Activated CD4-positive, alpha-beta T cell treated with anti-CD3 and anti-CD28 coated beads, Interleukin-2, amount 10 ng/mL, durations not matched to agents 7 days and 5 days (primary cell): ENCODE measurements at regions not wholly inside any gene's neighbourhood (a gene's known extent, or its start where the extent isn't known, plus 50 kb on each side); places are given as distances from the start of the nearest gene placed in this dataset.

Experiments used
- CTCF ChIA-PET: fragments of 350-600 bp; sonication (Branson Sonifier 250); formaldehyde crosslinking; loops from one replicate; lab custom pipeline; 2021; ENCODE audit warnings: antibody characterized with exemption; lab: Charles Lee
- POLR2A ChIA-PET: fragments of 350-600 bp; sonication (Branson Sonifier 250); formaldehyde crosslinking; loops from one replicate; lab custom pipeline; 2021; ENCODE audit warnings: antibody characterized with exemption; lab: Charles Lee
- DNase-seq: peaks from one replicate; pipeline ENCODE4 v3.0.0-alpha.2; 2020
- H3K27ac Mint-ChIP-seq: one replicate; pipeline ENCODE4 v1.8.0; 2021; ENCODE audit warnings: mild to moderate bottlenecking, moderate library complexity, mixed read lengths
- H3K27me3 Mint-ChIP-seq: one replicate; pipeline ENCODE4 v1.8.0; 2021; ENCODE audit warnings: mixed read lengths
- H3K36me3 Mint-ChIP-seq: one replicate; pipeline ENCODE4 v1.8.0; 2021; ENCODE audit warnings: low read depth, mixed read lengths
- H3K4me1 Mint-ChIP-seq: one replicate; pipeline ENCODE4 v1.8.0; 2021; ENCODE audit warnings: mixed read lengths
- H3K4me3 Mint-ChIP-seq: one replicate; pipeline ENCODE4 v1.8.0; 2021; ENCODE audit warnings: mild to moderate bottlenecking, moderate library complexity, mixed read lengths
- H3K9me3 Mint-ChIP-seq: one replicate; pipeline ENCODE4 v1.8.0; 2021; ENCODE audit warnings: mixed read lengths

DNA sequence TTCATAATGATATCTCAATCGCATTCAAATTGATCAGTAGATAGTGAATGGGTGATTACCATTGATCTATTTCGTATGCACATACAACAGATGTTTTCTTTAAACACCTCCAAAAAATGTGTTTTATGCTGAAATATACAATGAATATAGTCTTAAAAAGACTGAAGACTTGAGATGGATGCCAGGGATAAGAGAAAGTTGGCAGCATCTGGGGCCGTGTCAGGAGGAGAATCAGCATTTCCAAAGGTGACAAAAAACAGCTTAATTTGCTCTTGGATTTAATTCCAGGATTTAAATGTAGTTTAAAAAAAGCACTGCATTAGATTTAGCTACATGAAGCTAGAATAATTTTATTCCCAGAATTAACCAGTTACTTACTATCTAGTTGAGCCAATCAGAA, 199.7 kb upstream of the CNTN3 start:
- DNase-seq = no peak
- H3K27ac Mint-ChIP-seq = no peak overlapping the region
- H3K4me3 Mint-ChIP-seq = no peak overlapping the region
- no peaks in the 10 kb centered on the region for H3K4me1 Mint-ChIP-seq
- ChIA-PET POLR2A (no interaction called here), CTCF (no interaction called here)
- no peaks in the 10 kb centered on the region for H3K9me3 Mint-ChIP-seq
- H3K27me3 Mint-ChIP-seq = no peaks in the 10 kb centered on the region
- no peaks in the 10 kb centered on the region for H3K36me3 Mint-ChIP-seq

DNA sequence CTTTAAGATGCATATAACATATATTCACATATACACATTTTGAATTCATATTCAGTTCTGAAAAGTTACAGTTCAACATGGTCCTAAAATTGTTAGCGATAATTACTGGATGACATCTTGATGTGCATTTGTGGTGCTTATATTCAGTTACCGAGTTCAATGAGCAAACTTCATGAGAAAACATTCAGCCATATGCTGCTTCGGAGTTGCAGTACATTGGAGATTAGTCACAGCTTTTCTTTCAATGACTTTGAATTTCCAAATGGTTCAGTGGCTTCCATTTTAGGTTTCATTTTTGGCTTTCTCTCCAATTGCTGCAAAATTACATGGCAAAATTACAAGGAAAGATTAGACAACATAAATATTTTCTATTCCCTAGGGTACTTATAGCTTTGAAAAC, 198.3 kb upstream of the CNTN3 start:
- Mint-ChIP-seq H3K36me3 (no peaks in the 10 kb centered on the region), H3K9me3 (no peaks in the 10 kb centered on the region), H3K4me1 (no peaks in the 10 kb centered on the region), H3K27me3 (no peaks in the 10 kb centered on the region), H3K4me3 (no peak overlapping the region), H3K27ac (no peak overlapping the region)
- CTCF ChIA-PET = no interaction called here
- DNase-seq = no peak
- POLR2A ChIA-PET = no interaction called here

DNA sequence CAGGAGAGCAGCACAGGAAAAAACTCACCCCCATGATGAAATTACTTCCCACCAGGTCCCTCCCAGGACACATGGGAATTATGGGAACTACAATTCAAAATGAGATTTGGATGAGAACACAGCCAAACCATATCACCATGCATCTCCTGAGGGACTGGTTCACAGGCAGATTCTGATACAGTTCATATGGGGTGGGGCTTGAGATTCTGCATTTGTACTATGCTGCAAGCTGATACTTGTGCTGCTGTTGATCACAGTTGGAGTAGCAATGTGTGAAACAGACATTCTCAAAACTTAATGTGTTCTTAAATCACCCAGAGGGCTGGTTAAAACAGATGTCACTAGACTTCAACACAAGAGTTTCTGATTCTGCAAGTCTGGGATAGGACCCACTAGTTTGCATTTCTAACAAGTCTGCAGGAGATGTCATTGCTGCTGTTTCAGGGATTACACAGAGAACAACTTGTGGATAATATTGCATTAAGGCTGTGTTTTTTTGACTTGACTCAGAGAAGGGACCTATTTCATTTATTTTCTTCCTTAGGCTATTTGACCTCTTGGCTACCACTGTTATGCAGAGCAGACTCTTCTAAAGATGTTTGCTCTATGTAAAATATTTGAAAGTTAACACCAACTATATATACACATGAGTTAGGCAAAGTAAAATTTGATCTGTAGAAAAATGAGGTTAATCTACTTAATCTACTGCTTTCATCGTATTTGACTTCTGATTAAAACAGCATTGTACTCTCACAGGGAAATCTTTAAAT, 194.2 kb upstream of the CNTN3 start:
- H3K4me3 Mint-ChIP-seq = no peak overlapping the region
- H3K4me1 Mint-ChIP-seq = no peaks in the 10 kb centered on the region
- H3K9me3 Mint-ChIP-seq = no peaks in the 10 kb centered on the region
- no peak overlapping the region for H3K27ac Mint-ChIP-seq
- ChIA-PET POLR2A (no interaction called here), CTCF (no interaction called here)
- H3K27me3 Mint-ChIP-seq = no peaks in the 10 kb centered on the region
- DNase-seq = no peak
- no peaks in the 10 kb centered on the region for H3K36me3 Mint-ChIP-seq

DNA sequence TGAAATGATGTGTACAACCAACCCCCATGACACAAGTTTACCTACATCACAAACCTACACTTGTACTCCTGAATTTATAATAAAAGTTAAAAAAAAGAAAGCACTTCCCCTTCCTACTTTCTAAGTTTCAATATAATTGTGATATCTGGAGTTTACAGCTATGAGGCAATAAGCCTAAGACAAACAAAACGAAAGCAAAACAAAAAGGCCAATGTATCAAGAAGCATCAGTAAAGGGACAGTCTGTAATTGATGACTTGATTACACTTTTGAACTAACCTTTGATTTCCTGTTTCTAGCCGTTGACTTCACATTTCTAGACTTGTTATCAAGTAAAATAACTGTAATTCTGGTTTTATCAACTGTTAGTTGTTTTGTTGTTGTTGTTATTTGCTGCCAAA, 187.5 kb upstream of the CNTN3 start:
- no peak for DNase-seq
- Mint-ChIP-seq H3K27me3 (no peaks in the 10 kb centered on the region), H3K36me3 (no peaks in the 10 kb centered on the region), H3K9me3 (peaks cover 8% of the 10 kb centered on the region), H3K4me3 (no peak overlapping the region), H3K27ac (no peak overlapping the region), H3K4me1 (no peaks in the 10 kb centered on the region)
- CTCF ChIA-PET = no interaction called here
- POLR2A ChIA-PET = no interaction called here

DNA sequence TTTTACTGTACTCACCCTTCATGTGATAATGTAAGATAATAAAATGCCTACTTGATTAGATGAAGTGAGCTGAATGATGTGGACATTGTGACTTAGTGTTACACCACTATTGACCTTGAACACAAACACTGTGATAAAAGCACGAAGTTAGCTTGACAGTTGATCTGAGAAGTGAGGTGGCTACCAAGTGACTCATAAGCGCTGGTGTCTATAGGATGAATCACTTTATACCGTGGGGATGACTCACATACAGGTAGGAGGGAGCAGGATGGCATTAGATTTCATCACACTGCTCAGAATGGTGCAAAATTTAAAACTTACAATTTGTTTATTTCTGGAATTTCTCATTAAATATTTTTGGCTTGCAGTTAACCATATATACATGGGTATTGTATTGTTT, 174.7 kb upstream of the CNTN3 start:
- Mint-ChIP-seq H3K9me3 (peaks cover 5% of the 10 kb centered on the region), H3K36me3 (no peaks in the 10 kb centered on the region), H3K27me3 (no peaks in the 10 kb centered on the region), H3K4me1 (no peaks in the 10 kb centered on the region), H3K4me3 (no peak overlapping the region), H3K27ac (no peak overlapping the region)
- CTCF ChIA-PET = no interaction called here
- POLR2A ChIA-PET = no interaction called here
- DNase-seq = no peak

DNA sequence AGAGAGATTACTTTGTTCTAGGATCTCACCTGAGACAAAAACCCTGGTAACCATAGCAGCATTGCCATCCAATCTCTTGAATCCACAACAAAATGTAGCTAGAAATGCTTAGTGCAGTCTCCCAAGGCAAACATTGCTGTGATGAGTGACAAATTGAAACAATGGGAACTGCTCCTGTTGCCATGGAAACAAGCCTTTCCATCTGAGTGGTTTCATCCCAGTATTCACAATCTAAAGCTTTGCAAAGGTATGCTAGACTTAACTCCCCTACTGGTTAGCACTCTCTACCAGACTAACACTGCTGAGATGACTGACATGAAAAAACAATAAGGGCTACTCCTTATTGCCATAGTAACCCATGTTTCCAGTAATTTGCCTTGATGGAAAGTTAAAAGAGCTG, 172.6 kb upstream of the CNTN3 start:
- POLR2A ChIA-PET = no interaction called here
- no peaks in the 10 kb centered on the region for H3K36me3 Mint-ChIP-seq

DNA sequence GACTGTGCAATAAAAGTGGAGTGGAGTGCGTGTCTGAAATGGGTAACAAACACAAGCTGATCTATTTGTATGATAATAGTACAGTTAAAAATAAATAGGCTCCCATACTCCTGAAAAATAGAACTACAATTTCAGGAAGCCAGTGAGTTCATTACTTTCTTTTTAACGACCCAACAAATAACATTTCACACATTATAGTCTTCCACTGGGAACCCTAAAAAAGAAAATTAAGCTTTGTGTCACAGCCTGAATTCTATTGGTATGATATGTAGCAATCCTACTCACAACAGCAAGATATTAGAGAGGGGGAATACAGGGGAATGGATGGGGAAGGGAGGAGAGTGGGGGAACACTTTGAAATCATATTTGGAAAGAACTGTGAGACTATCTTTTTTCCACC, 156.9 kb upstream of the CNTN3 start:
- no peak for DNase-seq
- ChIA-PET CTCF (no interaction called here), POLR2A (no interaction called here)
- Mint-ChIP-seq H3K4me3 (no peak overlapping the region), H3K27ac (no peak overlapping the region), H3K27me3 (no peaks in the 10 kb centered on the region), H3K36me3 (no peaks in the 10 kb centered on the region), H3K4me1 (no peaks in the 10 kb centered on the region), H3K9me3 (peaks cover 4% of the 10 kb centered on the region)

More for the DNA sequence above, 172.6 kb upstream of the CNTN3 start:
- Mint-ChIP-seq H3K9me3 (peaks cover 5% of the 10 kb centered on the region), H3K27me3 (no peaks in the 10 kb centered on the region), H3K27ac (no peak overlapping the region), H3K4me3 (no peak overlapping the region), H3K4me1 (no peaks in the 10 kb centered on the region)
- no peak for DNase-seq
- CTCF ChIA-PET = no interaction called here

DNA sequence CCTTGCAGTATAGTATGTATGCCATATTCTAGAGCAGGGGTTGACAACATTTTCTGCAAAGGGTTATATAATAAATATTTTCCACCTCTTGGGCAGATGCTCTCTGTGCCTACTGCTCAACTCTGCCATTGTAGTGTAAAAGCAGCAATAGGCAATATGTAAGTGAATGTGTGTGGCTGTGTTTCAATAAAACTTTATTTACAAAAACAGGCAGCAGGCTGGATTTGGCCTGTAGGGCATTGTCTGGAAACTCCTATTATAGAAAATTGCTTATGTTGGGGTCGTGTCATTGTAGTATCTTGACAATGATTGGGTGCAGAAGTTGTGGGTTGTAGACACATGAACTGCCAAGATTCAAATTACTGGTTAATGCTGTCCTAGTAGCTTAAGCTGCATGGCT, 153.6 kb upstream of the CNTN3 start:
- no peaks in the 10 kb centered on the region for H3K4me1 Mint-ChIP-seq
- ChIA-PET POLR2A (no interaction called here), CTCF (no interaction called here)
- no peak overlapping the region for H3K4me3 Mint-ChIP-seq
- H3K9me3 Mint-ChIP-seq = peaks cover 4% of the 10 kb centered on the region
- DNase-seq = no peak
- no peak overlapping the region for H3K27ac Mint-ChIP-seq
- no peaks in the 10 kb centered on the region for H3K27me3 Mint-ChIP-seq
- no peaks in the 10 kb centered on the region for H3K36me3 Mint-ChIP-seq

DNA sequence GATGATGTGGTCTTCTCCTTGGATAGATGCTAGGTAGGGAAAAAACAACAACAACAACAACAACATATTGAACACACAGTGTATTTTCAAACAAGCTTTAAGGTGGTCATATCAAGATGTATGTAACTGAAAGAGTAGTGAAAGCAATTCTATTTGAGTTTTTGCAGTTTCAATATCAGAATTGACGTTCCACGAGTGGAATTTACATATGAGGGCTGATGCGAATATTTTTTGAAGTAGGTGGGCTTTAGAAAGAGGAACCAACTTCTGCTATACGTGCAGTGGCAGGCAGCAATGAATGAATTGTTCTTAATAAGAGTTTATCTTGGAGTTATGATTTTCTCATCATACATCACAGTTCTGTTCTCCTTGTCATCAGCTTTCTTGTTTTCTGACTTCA, 151.9 kb upstream of the CNTN3 start:
- H3K27me3 Mint-ChIP-seq = no peaks in the 10 kb centered on the region
- DNase-seq = no peak
- ChIA-PET POLR2A (no interaction called here), CTCF (no interaction called here)
- H3K4me1 Mint-ChIP-seq = no peaks in the 10 kb centered on the region
- H3K27ac Mint-ChIP-seq = no peak overlapping the region
- H3K4me3 Mint-ChIP-seq = no peak overlapping the region
- peaks cover 3% of the 10 kb centered on the region for H3K9me3 Mint-ChIP-seq
- H3K36me3 Mint-ChIP-seq = no peaks in the 10 kb centered on the region

DNA sequence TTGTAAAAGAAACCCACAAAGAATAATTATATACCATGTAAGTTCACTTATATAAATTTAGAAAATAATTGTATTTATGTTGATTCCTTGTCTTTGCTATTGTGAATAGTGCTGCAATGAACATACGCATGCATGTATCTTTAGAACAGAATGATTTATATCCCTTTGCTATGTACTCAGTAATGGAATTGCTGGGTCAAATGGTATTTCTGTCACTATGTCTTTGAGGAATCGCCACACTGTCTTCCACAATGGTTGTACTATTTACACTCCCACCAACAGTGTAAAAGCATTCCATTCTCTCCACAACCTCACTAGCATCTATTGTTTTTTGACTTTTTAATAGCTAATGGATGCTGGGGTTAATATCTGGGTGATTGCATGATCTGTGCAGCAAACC, 149.4 kb upstream of the CNTN3 start:
- no peaks in the 10 kb centered on the region for H3K9me3 Mint-ChIP-seq
- no peaks in the 10 kb centered on the region for H3K36me3 Mint-ChIP-seq
- CTCF ChIA-PET = no interaction called here
- H3K4me3 Mint-ChIP-seq = no peak overlapping the region
- no peak for DNase-seq
- no peak overlapping the region for H3K27ac Mint-ChIP-seq
- no peaks in the 10 kb centered on the region for H3K4me1 Mint-ChIP-seq
- H3K27me3 Mint-ChIP-seq = no peaks in the 10 kb centered on the region
- POLR2A ChIA-PET = no interaction called here

DNA sequence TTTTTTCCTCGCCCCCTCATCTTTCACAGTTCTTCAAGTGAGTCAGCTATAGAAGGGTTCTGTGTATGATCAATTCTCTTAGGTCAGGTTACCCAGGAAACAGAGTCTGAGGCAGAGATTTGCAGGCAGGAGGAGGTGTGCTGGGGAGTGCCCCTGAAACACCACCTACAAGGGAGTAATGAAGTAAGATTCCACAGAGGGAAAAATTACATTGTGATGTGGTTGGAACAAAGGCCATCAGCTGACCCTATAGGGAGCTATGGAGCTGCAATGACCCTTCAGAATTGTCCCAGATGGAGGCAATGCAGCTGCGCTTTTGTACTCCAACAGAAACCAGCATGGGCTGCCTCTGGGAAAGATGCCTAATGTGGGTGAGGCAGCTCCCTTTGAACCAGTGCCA, 142.2 kb upstream of the CNTN3 start:
- Mint-ChIP-seq H3K27ac (no peak overlapping the region), H3K4me1 (no peaks in the 10 kb centered on the region), H3K9me3 (peaks cover 4% of the 10 kb centered on the region), H3K36me3 (no peaks in the 10 kb centered on the region), H3K4me3 (no peak overlapping the region), H3K27me3 (no peaks in the 10 kb centered on the region)
- ChIA-PET POLR2A (no interaction called here), CTCF (no interaction called here)
- no peak for DNase-seq

DNA sequence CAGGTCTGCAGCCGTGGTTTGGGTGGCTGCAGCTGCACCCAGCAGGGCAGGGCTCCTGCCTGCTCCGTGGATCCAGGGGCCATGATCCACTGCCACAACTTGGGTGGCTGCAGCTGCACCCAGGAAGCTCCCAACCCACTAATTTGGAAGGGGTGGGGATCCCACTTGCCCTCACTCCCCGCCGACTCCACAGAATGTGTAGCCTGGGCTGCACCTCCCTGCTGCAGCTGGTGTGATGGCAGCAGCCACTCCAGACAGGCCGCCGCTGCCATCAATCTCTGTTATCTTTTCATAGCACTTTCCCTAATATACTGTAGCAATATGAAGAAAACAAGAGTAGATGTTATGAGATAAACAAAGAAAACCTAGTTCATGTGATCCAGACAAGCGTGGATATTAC, 137.8 kb upstream of the CNTN3 start:
- Mint-ChIP-seq H3K4me3 (no peak overlapping the region), H3K27me3 (no peaks in the 10 kb centered on the region), H3K4me1 (no peaks in the 10 kb centered on the region), H3K9me3 (no peaks in the 10 kb centered on the region), H3K36me3 (no peaks in the 10 kb centered on the region), H3K27ac (no peak overlapping the region)
- DNase-seq = no peak
- ChIA-PET POLR2A (no interaction called here), CTCF (no interaction called here)

DNA sequence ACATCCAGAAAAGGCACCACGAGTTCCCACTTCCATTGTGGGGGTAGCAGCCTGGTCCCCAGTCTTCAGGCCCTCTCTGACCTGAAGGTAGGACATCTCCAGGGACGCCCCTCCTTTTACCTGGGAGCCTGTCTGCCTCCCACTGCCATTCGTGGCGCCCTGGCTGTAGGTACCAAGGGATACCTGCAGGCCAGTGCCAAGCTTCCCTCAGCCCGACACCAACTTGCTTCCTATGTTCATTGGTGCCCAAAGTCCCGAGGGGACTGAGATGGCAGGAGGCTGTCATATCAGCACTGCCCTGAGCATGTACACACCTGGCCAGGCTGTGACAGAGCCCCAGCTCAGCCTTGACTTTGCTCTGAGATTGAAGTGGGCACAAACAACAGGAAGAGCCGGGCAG, 137.3 kb upstream of the CNTN3 start:
- DNase-seq = no peak
- Mint-ChIP-seq H3K9me3 (no peaks in the 10 kb centered on the region), H3K36me3 (no peaks in the 10 kb centered on the region), H3K4me1 (no peaks in the 10 kb centered on the region), H3K27ac (no peak overlapping the region), H3K4me3 (no peak overlapping the region), H3K27me3 (no peaks in the 10 kb centered on the region)
- CTCF ChIA-PET = no interaction called here
- POLR2A ChIA-PET = no interaction called here

DNA sequence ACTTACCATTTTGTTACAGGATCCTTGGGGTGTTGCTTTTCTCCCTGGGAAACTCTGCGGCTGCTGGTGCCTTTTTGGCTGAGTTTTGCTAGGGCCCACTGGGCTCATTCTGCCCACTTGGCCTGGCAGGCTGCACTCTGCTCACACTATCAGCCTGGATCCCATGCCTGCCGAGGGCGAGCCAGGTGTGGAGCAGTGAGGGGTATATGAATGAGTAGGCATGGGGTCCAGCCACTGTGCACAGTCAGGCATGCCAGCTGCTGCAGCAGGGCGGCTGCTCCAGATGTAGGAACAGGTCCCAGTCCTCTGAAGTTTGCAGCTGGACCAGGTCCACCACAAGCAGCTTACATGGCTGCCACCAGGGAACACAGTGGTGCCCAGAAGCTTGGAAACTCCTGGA, 136.4 kb upstream of the CNTN3 start:
- H3K4me3 Mint-ChIP-seq = no peak overlapping the region
- POLR2A ChIA-PET = no interaction called here
- no peaks in the 10 kb centered on the region for H3K27me3 Mint-ChIP-seq
- no peaks in the 10 kb centered on the region for H3K36me3 Mint-ChIP-seq
- no peak overlapping the region for H3K27ac Mint-ChIP-seq
- no peaks in the 10 kb centered on the region for H3K4me1 Mint-ChIP-seq
- CTCF ChIA-PET = no interaction called here
- no peak for DNase-seq
- peaks cover 2% of the 10 kb centered on the region for H3K9me3 Mint-ChIP-seq
